K562 (cell line): ENCODE measurements at regions not wholly inside any gene's neighbourhood (a gene's known extent, or its start where the extent isn't known, plus 50 kb on each side); places are given as distances from the start of the nearest gene placed in this dataset.

Experiments used
- ATAC-seq: fragments of 200-7000 bp; cut with Tn5 transposase; 3 replicates; pipeline ENCODE4 v1.9.1; 2020; ENCODE audit warnings: moderate library complexity
- BruUV-seq: library from RNA; stranded (reverse); fragments of 400-500 nt; replicated peaks from 2 replicates; lab custom pipeline; 2021; lab: Mats Ljungman, UMichigan
- CTCF ChIA-PET: fragments of 300-600 bp; formaldehyde crosslinking; extraction: SDS; loops from one replicate; lab custom pipeline; 2021; ENCODE audit warnings: low intra/inter-chr PET ratio; lab: Yijun Ruan, JAX
- POLR2A ChIA-PET: fragments of 300-600, 350-650 bp; sonication (Branson Sonifier 250); formaldehyde crosslinking; extraction: SDS; loops from one replicate; lab custom pipeline; 2021; ENCODE audit warnings: antibody characterized with exemption, inconsistent platforms; lab: Yijun Ruan, JAX
- DNase-seq, 4 experiments: peaks; one replicate each; pipeline versions ENCODE4 v3.0.0 to v3.0.0-alpha.2; 2011 to 2018; ENCODE audit warnings: low spot score in 3 of 4, mixed read lengths in 3 of 4; ENCODE audit errors: extremely low read depth in 1 of 4
- FAIRE-seq: peaks from 2 replicates; lab custom pipeline; 2011; peaks lifted over from hg19 to GRCh38; lab: Jason Lieb, UNC
- H2AFZ ChIP-seq: 2 replicates; pipeline ENCODE4 v1.6.0; 2011; ENCODE audit warnings: low read depth, low read length, control low read depth, inconsistent platforms
- H3K27ac ChIP-seq: fragments of 200-600 bp; 3 replicates; pipeline ENCODE4 v1.8.0; 2011; ENCODE audit warnings: low read depth, mild to moderate bottlenecking, control low read depth, inconsistent platforms, low read length, moderate library complexity, mixed read lengths; ENCODE audit errors: extremely low read depth
- H3K27me3 ChIP-seq, 2 experiments: fragments of 300-600 bp in 1 of 2; 2 replicates in 1 of 2; 3 replicates in 1 of 2; pipeline versions ENCODE4 v1.6.0 to v1.8.0; 2011; ENCODE audit warnings: inconsistent platforms in 2 of 2, low read length in 2 of 2, mild to moderate bottlenecking in 1 of 2, mixed read lengths in 1 of 2, moderate library complexity in 1 of 2; ENCODE audit not compliant: control insufficient read depth in 2 of 2, insufficient read depth in 2 of 2
- H3K36me3 ChIP-seq: fragments of 300-600 bp; 3 replicates; pipeline ENCODE4 v1.8.0; 2011; ENCODE audit warnings: mild to moderate bottlenecking, low read length, inconsistent platforms; ENCODE audit not compliant: control insufficient read depth, insufficient read depth
- H3K4me1 ChIP-seq, 2 experiments: fragments of 200-600 bp in 1 of 2; replicated peaks in 1 of 2; 2 replicates in 1 of 2; 3 replicates in 1 of 2; pipeline versions ENCODE4 v1.5.1 to v1.8.0; 2011; ENCODE audit warnings: inconsistent platforms in 2 of 2, low read length in 2 of 2, mild to moderate bottlenecking in 1 of 2, mixed read lengths in 1 of 2, moderate library complexity in 1 of 2; ENCODE audit not compliant: control insufficient read depth in 2 of 2, insufficient read depth in 2 of 2
- H3K4me2 ChIP-seq: 2 replicates; pipeline ENCODE4 v1.6.1; 2011; ENCODE audit warnings: low read length, control low read depth, inconsistent platforms, mixed read lengths; ENCODE audit not compliant: insufficient read depth
- H3K4me3 ChIP-seq: fragments of 200-600 bp; sonication (generic), shearing (Covaris generic); 2 replicates; pipeline ENCODE4 v1.5.1; 2016; ENCODE audit warnings: control low read depth, inconsistent platforms
- H3K79me2 ChIP-seq: fragments of 200-600 bp; 3 replicates; pipeline ENCODE4 v1.8.0; 2011; ENCODE audit warnings: low read length, inconsistent platforms; ENCODE audit not compliant: control insufficient read depth, insufficient read depth
- H3K9ac ChIP-seq, 2 experiments: 2 replicates each; pipeline versions ENCODE4 v1.6.0 to v1.6.1; 2011; ENCODE audit warnings: low read depth in 2 of 2, low read length in 2 of 2, control low read depth in 1 of 2, inconsistent platforms in 1 of 2, mild to moderate bottlenecking in 1 of 2, mixed read lengths in 1 of 2; ENCODE audit not compliant: insufficient read depth in 1 of 2
- H3K9me1 ChIP-seq: one replicate; pipeline ENCODE4 v1.6.0; 2011; ENCODE audit warnings: inconsistent platforms, mild to moderate bottlenecking, low read length, moderate library complexity; ENCODE audit not compliant: control insufficient read depth, insufficient read depth
- H3K9me3 ChIP-seq: replicated peaks from 2 replicates; pipeline ENCODE4 v1.5.1; 2011; ENCODE audit warnings: low read depth, low read length, inconsistent platforms; ENCODE audit not compliant: control insufficient read depth, insufficient read depth
- H4K20me1 ChIP-seq: replicated peaks from 2 replicates; pipeline ENCODE4 v1.6.1; 2011; ENCODE audit warnings: low read length, inconsistent platforms, mixed read lengths; ENCODE audit not compliant: control insufficient read depth, insufficient read depth
- PCBP2 ChIP-seq: fragments of 200-400 bp; formaldehyde crosslinking; IDR thresholded peaks from 2 replicates; pipeline ENCODE4 v1.6.1; 2018; ENCODE audit warnings: low read length, low read depth, mild to moderate bottlenecking, moderate library complexity; ENCODE audit not compliant: poor library complexity, severe bottlenecking
- PTRF ChIP-seq: fragments of 450-650 bp; IDR thresholded peaks from 2 replicates; pipeline ENCODE4 v1.6.1; 2016; ENCODE audit warnings: mild to moderate bottlenecking, missing genetic modification characterization, missing compliant biosample characterization
- ZC3H4 ChIP-seq: sonication (generic); formaldehyde crosslinking; IDR thresholded peaks from 2 replicates; pipeline ENCODE4 v1.9.0; 2021; ENCODE audit warnings: missing genetic modification reagents, borderline replicate concordance
- WGBS: fragments of 100-300 bp; shearing (Covaris generic); methylation state at CpG from one replicate; pipeline ENCODE4 v1.1.6; 2016; ENCODE audit warnings: low coverage, mixed read lengths; ENCODE audit not compliant: insufficient coverage; ENCODE audit errors: missing lambda C conversion rate; 5-methylcytosine and 5-hydroxymethylcytosine counted together
- in situ Hi-C: fragments of 300-500 bp; cut with MboI; formaldehyde crosslinking; loops from 4 replicates; pipeline ENCODE4 v1.15.0; 2018; ENCODE audit warnings: inconsistent platforms, mixed read lengths
- intact Hi-C: fragments of 100-400 bp; cut with micrococcal nuclease; formaldehyde crosslinking; loops from 2 replicates; pipeline ENCODE4 v1.14.2; 2022

DNA sequence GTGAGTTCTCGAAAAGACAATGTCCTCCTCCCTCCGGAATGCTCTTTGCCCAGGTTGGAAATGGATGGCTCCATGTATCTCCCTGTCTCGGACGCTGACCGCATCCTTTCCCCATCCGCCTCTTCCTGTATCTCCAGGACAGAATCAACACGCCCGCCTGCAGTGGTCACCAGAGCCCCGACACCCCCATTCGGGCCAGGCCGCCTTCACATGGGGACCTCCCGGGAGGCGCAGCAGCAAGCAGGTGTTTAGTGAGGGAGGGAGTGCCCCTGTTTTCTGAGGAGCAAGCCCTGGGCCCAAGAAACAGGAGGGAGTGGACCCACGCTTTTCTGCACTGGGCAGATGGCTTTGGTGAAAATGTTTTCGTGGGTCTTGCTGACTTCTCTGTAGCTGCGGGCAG, 83.5 kb upstream of the TTC34 start (continued):
- TF ChIP-seq PCBP2, result no peak
- TF ChIP-seq PTRF, result no peak

- Histone ChIP-seq H4K20me1 (no peaks in the 10 kb centered on the region), H3K9me3 (no peaks in the 10 kb centered on the region)
These were observed 85.1 kb upstream of the TTC34 start for GRCh38 chr1:2886631-2887030.

More at GRCh38 chr1:2886631-2887030, 85.1 kb upstream of the TTC34 start:
- Histone ChIP-seq H3K4me1 (peaks cover 0 to 16% of the 10 kb centered on the region in 2 experiments; a peak in 2 of 5 replicates), H3K9me1 (no peaks in the 10 kb centered on the region), H3K4me3 (no peak overlapping the region), H3K36me3 (no peaks in the 10 kb centered on the region), H3K9ac (no peak overlapping the region), H3K27me3 (peaks cover 9 to 38% of the 10 kb centered on the region in 2 experiments; a peak in 3 of 5 replicates), H3K27ac (no peak overlapping the region), H3K4me2 (no peak overlapping the region), H3K79me2 (no peaks in the 10 kb centered on the region), H2AFZ (no peak overlapping the region)
- in situ Hi-C loops, result no loop called here
- ChIA-PET CTCF (no interaction called here), POLR2A (no interaction called here)
- WGBS, result 0% methylated on average over 7 of the region's 10 CpGs
- DNase-seq (no peak), FAIRE-seq (no peak), ATAC-seq (no peak)
- intact Hi-C loops, result no loop called here
- BruUV-seq, result no TSS peak
- TF ChIP-seq ZC3H4 (CRISPR knock-in tag), result no peak
- TF ChIP-seq, all 486 proteins: peak for 0
